Fibroblast of lung (primary cell): ENCODE measurements at regions not wholly inside any gene's neighbourhood (a gene's known extent, or its start where the extent isn't known, plus 50 kb on each side); places are given as distances from the start of the nearest gene placed in this dataset.

ENCODE experiments used
- CTCF ChIP-seq, 2 donors: IDR thresholded peaks in 1 of 2; conservative IDR thresholded peaks in 1 of 2; 1 replicate in 1 of 2; 2 replicates in 1 of 2; pipeline ENCODE4 v1.5.1; 2011 to 2012; ENCODE audit warnings: low read length in 2 of 2, control low read depth in 1 of 2, inconsistent platforms in 1 of 2, low read depth in 1 of 2, mild to moderate bottlenecking in 1 of 2
- EZH2 ChIP-seq: IDR thresholded peaks from 2 replicates; pipeline ENCODE4 v1.5.1; 2012; ENCODE audit warnings: low read length, control low read depth, mild to moderate bottlenecking; ENCODE audit errors: missing control alignments

- no peak for TF ChIP-seq CTCF (conservative IDR thresholded peaks at IDR 0.05 in 1 of 2, IDR thresholded peaks at IDR 0.05 in 1 of 2; ENCODE audit: low read depth in 1 of 2, low read length in 2 of 2)
- no peak for TF ChIP-seq EZH2
These were observed 77.2 kb downstream of the PFDN4 start for GRCh38 chr20:54284928-54285704.
